Activated naive CD4-positive, alpha-beta T cell (primary cell): ENCODE measurements at regions not wholly inside any gene's neighbourhood (a gene's known extent, or its start where the extent isn't known, plus 50 kb on each side); places are given as distances from the start of the nearest gene placed in this dataset.

ENCODE experiments used
- DNase-seq, 4 experiments: peaks; one replicate each; lab custom pipeline; 2025; lab: John Stamatoyannopoulos, UW

DNA sequence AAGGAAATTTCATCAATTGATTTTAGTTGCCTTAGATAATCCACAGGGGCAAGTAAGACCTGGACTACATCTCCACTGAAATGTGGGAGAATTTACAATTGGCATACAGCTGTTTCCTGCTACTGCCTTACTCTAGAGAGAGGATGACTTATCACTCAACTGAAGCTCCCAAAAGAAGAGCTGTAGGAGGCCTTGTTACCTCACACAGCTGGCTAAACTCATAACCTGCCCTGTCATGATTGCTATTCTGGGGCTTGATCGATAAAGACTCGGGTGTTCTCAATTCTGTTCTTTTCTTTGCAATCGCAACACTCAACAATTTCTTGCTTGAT, 1396.4 kb downstream of the EFNB2 start:
- no peak for DNase-seq

DNA sequence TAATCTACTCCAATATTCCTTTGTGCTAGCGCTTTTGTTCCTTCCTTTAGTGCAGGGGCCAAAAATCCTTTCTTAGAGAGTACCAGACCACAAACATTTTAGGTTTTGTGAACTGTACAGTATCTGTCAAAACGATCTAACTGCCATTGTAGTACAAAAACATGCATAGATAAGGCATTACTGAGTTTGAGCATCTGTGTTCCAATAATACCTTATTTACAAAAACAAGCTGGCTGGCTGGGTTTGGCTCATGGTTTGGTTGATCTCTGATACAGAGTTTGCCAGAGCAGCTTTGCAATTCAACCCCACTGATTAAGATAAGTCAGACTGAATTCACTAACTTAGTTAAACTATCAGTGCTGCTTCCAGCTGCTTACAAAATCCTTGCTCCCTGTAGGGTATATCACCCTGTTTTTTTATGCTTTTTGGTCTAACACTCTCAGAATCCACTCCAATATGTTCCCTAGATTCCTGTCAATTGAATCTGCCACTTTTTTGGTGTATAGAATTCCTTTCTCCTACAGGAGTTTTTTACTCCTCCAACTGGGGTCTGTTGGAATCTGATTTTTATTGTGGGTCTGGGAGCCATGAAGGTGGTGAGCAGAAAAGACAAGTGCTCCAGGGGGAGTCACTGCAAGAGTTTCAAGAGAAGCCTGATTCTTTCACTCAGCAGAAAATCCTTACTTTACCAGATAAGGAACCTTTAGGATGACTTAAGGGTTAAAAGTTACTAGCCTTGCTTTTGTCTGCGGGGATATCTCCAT, 1399.4 kb downstream of the EFNB2 start:
- DNase-seq, result no peak

DNA sequence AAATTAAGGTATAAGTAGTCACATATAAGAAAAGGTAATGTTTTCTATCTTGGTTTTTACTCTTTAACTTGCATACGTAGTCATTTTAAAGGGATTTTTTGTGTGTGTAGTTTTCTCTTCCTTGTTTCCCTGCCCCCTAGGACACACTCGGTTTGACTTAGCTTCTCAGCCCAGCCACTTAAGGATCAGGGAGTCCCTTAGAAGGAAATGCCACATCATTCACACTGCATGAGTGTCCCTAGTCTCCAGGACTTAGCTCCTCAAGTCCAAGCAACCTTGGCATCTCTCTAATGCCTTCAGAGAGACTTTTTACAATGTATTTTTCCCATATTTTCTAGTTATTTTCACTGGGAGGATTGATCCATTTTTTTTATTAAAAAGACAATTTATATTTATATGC, 1407.7 kb downstream of the EFNB2 start:
- DNase-seq, result no peak

DNA sequence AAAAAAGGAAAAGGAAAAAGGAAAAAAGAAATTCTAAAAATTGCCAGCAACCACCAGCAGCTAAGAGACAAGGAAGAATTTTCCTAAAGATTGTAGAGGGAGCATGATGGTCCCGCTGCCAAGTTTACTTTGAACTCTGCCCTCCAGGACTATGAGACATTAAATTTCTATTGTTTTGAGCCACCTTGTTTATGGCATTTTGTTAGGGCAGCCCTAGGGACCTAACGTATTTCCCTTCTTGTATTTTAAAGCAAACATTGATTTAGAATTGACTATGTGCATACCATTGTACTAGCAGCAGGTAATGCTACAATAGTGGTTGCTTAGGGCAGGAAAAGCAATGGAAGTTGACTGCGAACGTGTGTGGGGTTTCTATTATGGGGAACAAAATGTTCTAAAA, 1414.2 kb downstream of the EFNB2 start:
- DNase-seq, result no peak

DNA sequence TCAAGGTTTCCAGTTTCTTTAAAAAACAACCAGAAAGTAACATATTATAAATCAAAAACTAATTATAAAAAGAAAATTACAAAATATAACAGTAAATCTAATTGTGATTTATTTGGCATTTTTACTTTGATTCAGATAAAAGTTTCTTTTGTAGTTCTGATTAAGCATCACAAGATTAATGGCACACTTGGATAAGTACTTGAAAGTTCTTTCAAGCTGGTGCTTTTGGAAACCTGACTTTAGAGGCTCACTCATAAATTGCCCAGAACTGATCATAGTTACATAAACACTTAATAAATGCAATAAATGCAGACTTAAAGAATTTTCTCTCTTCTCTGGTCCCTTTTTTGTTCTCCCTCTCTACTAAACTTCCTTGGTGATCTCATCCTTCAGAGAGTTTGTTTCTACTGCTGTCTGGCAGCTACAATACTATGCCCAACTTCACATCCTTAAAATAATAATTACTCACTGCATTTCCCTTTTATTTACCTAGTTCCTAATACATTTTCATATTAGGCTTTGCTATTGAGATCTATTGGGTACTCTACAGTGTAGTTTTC, 1417.0 kb downstream of the EFNB2 start:
- DNase-seq, result no peak

DNA sequence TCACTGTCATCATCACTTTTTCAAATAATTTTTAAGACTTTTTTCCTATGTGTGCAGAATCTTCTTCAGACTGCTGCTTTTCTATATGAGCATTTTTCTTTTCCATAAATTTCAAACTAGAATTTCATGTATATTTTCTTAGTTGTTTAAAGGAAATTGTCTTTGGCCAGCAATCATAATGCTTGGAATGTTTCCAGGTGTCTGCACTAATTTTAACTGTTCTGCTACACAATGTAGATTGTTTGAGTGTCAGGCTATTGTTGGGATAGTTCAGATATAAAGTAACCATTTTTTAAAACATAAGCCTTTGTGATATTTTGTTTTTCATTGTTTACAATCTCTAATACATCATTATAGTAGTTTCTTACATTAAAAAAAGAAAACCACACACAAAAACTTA, 1418.5 kb downstream of the EFNB2 start:
- DNase-seq, result no peak

DNA sequence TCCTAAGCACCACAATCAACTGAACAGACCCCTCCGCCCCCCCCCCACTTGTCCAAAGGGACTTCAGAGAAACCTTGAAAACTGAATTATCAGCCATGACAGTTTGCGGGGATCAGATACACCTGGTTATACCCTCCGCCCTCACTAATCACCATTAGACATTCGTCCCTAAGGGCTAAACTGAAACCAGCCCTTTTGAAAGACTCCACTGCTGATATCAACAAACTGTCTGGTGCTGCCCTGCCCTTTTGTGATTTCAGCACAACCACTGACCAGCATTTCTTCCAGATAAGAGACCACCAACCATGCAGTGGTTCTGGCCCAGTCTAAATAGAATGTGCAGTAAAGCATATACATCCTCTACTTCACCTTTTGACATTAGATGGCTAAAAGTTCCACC, 1422.9 kb downstream of the EFNB2 start:
- no peak for DNase-seq

DNA sequence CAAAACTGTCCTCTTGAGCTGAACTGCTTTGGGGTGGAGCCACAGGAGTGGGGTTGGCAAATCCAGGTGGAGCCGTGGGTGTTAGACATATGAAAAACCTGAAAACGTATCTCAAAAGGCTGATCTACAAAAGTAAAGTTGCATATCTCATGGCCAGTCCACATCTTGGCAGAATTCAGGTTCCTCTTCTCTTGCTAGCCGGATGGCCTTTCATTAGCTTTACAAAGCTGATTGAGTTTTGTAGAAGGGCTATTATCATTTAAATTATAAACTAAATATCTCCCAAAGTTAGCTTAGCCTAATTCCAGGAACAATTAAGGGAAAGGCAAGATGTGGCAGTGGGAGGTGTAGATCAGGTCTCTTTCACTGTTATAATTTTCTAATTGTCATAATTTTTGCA, 1427.7 kb downstream of the EFNB2 start:
- no peak for DNase-seq

DNA sequence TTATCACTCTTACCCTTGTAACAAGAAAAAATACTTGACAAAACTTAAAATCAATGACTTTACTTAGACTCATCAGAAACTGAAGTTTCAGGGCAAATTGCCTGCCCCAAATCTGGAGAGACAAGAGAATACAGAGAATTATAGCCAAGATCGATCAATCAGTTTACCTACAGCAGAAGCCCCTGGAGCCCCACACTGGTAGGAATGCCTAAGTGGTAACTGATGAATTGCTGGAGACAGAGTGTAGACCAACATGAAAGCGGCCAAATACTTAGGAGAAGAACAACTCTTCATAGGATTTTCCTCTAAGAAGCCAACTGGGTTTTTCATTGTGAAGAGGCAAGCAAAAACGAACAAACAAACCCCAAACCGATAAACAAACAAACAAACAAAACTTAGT, 1430.0 kb downstream of the EFNB2 start:
- no peak for DNase-seq

DNA sequence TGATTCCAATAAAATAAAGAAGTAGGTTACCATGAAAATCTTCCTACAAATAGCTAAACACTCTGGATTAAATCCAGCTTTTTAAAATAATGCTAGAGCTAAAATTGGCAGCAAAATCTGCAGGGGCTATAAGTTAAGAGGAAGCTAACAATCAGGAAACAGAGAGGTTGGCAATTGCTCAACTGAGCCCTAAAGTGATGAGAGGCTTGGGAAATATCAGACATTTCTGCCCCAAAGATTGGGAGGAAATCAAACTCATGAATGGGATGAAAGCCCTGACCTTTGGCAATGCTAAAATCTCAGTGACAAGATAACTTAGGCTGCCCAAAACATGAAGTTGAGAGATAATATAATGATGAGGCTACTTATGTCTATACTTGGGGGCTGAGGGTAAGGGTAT, 1437.9 kb downstream of the EFNB2 start:
- DNase-seq, result no peak

DNA sequence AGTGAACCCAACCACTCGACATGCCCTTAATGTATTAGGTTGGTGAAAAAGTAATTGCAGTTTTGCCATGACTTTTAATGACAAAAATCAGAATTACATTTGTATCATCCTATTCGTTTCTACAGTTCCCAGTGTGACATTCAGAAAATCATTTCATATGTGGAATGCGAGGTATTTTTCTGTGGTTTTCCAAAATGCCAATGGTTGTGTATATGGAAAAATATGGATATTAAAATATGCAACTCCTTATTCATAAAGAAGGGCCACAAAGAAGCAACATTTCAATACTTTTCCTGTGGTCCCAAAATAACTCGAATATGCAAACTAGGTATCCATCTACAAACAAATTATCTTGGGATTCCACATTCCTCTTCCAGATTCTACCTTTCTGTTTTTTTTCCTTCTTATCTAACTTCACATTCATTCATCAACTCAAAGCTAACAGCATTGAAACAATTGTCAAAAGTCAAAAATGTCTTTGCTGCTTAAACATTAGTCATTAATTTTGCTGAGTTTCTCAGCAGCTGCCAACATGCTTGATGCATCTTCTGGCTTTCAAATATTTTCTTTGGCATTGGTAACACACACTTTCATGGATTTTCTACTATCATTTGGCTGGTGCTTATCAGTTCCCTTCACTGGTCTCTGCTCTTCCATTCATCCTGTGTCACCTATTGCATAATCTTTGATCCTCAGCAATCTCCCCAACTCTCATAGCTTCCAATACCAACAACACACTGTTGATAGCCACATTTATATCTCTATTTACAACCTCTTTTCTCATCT, 1445.4 kb downstream of the EFNB2 start:
- DNase-seq, result no peak

DNA sequence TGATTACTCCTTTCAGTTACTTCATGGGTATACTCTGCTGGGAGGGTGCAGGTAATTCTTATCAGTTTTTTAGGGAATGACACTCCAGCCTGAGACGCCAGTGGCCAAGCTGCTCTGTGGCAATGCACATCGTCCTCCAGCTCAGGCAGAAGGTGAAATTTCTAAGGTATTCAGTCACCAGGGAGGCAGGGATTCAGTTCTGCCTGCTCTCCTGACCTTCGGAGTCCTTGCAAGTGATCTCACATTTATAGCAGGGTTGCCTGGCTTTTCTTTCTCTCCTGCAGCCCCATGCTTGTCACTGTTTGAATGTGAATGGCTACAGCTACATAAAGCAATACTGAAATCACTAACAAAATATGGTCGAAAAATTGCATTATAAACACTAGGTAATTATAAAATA, 1447.5 kb downstream of the EFNB2 start:
- DNase-seq, result no peak

DNA sequence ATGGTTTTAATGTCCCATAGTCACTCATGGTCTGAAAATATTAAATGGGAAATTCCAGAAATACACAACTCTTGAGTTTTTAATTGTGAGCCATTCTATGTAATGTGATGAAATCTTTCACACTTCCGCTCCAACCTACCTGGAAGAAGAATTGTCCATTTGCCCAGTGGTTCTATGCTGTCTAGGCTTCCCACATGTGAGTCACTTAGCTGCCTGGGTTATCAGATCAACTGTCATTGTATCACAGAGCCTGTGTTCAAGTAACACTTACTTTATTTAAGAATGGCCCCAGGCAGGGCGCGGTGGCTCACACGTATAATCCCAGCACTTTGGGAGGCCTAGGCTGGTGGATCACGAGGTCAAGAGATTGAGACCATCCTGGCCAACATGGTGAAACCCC, 1450.5 kb downstream of the EFNB2 start:
- no peak for DNase-seq

DNA sequence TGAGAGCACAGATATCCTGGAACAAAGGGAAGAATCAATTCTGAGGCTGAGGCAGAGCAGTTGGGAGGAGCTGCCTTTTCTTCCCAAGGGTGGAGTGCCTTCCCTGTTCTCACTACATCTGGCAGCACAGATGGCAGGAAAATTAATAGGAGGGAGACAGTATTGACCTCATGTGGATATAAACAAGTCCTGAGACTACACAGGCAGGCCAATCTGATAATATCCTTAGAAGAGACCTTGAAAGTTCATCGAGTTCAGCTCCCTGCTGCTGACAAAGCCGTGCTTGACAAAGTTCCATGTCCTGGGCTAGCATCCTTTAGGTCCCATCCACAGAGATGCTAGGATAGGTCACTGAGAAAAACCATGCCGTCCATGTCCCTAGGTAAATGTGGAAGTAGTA, 1451.5 kb downstream of the EFNB2 start:
- DNase-seq, result no peak

DNA sequence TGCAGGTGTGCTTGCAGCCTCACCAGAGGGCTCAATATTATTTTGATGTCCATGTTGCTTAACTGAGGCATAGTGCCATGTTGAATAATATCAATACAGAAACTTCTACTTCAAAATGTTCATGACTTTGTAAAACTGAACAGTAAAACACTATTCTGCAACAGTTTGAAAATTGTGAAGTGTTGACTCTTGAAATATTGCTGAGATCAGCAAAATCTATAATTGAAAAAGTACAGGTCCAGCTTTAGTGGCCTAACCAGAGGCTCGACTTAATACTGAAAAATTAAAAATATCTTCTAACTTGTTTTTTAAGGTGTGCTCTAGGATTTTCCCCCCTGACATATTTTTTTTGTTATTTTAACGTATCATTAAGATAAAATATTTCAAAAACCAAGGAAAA, 1460.7 kb downstream of the EFNB2 start:
- DNase-seq, result no peak

DNA sequence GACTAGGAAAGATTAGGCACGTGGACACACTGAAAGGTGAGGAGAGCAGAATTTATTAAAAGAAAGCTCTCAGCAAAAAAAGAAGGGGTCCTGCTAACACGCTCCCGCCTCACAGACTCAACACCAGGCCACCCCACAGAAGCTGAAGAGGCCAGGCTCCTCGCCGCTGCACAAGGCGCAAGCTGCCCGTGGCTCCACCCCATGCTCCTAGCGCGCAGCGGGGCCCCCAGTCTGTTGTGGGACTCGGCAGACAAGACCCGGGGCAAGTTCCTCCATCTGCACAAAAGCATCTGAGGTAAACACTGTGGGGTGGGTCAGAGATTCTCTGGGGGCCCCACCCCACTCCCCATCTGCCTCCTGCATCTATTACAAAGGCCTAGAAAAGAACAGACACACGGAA, 1462.4 kb downstream of the EFNB2 start:
- no peak for DNase-seq

DNA sequence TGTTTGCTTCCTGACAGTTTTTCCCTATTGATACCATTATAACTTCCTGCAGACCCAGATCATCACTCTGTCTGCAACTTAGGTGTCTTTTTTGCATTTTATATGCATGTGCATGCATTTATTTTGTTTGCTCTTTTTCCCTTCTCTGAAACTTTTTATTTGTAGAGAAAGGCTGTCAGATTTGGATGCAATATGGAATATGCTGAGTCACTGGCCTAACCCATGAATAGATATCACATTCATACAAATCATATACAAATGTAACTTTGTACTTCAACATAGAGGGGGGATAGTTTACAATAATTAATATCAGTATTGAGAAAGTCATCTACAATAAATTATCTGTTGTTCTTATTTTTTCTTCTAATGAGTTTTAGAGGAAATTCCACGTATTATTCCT, 1465.0 kb downstream of the EFNB2 start:
- DNase-seq, result no peak

DNA sequence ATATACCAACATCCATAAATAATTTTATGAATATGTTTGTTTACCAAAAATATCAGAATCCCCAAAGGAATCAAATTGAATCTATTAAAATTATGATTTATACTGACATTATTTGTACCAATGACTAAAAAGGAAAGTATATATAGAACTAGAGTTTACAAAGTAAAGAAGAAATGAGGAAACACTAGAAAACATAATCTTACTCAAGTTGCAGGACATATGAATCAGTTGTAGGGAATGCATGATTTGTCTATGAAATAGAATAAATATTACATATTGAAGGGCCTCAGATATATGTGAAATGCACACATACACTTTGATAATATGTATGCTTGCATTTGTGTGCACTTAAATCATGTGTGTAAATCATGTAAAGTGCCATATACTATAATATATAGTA, 1466.4 kb downstream of the EFNB2 start:
- no peak for DNase-seq

DNA sequence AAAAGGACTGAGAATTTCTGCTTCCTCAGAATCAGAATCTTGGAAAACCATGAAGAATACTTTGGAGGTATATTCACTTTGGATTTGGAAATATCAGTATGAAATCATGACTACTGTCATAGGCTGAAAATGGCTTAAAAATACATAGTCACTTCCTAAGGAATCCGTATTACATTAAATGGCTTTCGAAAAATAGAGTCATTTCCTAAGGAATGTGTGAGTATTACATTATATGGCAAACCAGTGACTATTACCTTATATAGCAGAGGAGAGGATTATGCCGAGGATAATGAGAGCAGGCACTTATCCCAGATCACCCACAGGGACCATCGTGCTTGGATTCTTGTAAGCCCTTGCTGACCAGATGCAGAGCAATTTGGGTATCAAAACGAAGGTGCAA, 1471.8 kb downstream of the EFNB2 start:
- DNase-seq, result no peak

DNA sequence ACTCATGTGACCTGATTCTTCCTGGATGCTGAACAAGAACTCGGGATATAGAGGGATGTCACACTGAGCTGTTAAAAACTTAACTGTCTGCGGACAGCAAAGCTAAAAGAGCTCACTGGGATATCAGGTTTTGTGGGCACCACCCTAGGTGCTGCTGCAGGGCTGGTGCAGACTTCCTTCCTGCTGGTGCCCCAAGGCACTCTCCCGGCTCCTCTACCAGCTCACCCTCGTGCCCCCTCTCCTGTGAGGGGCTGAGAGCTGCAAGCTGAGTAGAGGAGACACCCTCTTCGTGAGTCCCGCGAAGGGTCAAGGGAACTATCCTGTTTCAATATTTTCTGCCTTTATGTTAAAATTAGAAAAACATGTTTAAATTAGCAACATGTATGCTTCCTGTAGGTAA, 1475.7 kb downstream of the EFNB2 start:
- no peak for DNase-seq

DNA sequence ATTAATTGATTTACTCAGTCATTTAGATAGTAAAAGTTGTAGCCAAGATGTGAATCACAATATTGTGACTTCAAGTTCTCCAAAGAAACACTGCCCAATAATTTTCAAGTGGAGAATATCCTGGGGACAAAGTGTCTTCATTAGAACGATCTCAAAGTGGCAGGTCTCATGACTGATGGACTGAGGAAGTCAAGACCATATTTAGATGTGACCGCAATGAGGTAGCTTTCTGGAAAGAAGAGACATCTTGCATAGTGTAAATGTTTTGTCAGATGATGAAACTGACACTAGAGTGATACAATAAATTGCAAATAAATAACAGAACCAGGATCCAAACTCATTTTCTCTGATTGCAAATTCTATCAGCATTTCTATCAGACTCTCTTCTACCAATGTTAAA, 1476.9 kb downstream of the EFNB2 start:
- no peak for DNase-seq

DNA sequence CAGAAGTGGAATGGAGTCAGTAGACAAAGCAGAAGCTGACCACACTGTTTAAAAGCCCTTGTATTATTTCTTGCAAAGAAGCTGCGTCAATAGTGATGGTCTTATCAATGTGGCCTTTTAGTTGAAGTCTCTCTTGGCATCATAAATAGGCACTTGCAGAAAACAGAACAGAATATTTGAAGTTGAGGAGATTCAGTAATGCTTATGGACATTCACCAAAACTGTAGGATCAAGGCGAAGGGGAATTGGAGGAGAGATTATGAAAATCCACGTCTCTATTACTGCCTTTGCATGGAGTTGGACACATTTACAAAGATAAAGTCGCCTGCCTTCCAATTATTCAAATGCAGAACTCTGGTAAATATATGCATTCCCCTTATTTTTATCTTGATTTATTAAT, 1482.8 kb downstream of the EFNB2 start:
- DNase-seq, result no peak

DNA sequence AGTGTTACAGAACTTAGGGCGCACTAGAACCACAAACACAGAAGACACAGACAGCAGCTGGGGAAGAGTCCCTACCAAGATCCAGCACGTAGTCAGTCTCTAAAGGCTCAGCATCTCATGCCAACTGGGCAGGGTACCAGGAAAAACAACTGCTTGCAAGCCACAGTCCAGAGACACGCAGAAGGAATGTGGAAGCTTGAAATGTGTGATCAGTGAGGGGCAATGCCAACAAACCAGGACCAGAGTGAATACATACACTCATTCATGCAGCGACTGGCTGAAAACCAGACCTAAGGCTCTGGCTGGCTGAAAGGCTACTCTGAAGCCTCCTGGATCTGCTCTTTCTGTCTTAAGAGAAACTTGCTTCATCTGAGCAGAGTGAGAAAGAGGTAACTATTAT, 1484.8 kb downstream of the EFNB2 start:
- no peak for DNase-seq

DNA sequence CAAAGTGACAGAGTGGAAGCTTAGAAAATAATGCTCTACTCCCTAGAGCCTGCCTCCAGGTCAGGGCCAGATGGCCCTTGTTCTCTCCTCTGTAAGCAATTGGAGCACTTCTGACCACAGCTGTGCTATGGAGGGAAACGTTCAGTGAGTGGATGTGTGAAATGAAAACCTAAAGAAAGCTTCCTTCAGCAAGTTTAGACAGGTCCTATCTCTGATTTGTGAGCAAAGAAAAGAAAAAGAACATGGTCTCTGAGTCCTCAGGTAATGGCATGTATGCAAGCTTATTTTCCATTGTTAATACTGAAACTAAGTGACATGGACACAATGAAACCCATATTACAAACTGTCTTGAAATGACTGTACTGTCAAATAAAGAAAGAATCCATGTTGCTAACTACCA, 1486.8 kb downstream of the EFNB2 start:
- DNase-seq, result no peak
